Tongue (tissue), 1 donor: ENCODE measurements at regions not wholly inside any gene's neighbourhood (a gene's known extent, or its start where the extent isn't known, plus 50 kb on each side); places are given as distances from the start of the nearest gene placed in this dataset.

ENCODE experiments used
- DNase-seq: peaks from one replicate; pipeline ENCODE4 v3.0.0-alpha.2; 2015

DNA sequence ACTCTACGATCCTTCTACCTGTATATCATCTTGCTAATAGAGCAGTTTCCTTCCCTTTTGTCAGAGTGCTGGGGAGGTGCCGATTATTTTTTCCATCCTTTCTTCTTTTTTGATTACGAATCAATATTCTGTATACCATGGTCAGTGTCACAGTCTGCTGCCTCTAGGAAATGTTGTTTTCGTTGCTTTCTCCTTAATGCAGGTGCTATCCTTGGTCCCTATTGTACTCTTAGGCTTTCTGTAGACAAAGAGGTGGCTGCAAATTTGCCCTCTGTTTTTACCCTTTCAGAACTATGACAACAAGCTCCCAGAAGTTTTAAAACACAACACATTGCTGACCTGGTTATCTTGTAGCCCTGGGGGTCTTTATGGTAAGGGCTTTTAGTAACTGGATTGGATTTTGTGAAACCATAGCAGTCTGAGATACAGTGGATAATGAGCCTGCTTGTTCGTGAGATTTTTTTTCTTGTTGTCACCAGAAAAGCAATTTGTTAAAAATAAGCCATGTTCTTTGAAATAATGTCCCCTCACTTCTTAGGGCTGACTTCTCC lies 430.3 kb upstream of the TPM1 start:
- no peak for DNase-seq

DNA sequence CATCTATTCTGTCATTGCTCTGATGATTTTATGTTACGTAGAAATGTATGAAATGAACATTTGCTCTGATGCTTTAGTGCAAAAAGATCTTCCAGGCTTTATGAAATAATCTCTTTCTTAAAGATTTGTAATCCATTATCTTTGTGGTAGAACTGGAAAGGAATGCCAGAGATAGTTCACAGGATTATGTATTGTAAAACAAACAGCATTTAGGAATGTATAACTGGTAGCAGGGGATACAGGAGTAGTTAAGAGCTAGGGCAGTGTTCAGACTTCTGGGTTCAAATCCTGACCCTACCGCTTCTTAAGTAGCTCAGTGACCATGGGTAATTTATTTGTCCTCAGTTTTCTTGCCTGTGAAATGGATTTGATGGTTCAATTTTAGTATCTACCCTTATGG lies 429.8 kb upstream of the TPM1 start:
- DNase-seq: no peak

DNA sequence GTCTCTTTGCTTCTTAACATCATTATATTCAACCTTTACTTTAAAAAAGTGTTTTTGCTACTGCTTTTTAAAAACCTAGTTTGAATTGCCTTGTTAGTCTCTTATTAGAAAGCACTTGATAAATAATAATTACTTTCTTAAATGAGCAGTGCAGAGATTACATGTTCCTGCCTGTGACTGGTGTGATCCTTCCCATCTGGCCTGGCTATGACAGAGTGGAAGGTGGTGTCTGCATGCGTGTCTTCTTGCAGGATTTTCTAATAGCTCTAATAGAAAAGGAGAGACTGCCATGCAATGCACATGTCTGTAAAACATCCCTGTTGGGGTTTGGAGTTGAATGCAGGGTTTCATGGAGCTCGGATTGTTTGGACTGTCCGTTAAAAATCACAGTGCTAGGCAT lies 425.8 kb upstream of the TPM1 start:
- DNase-seq: no peak

DNA sequence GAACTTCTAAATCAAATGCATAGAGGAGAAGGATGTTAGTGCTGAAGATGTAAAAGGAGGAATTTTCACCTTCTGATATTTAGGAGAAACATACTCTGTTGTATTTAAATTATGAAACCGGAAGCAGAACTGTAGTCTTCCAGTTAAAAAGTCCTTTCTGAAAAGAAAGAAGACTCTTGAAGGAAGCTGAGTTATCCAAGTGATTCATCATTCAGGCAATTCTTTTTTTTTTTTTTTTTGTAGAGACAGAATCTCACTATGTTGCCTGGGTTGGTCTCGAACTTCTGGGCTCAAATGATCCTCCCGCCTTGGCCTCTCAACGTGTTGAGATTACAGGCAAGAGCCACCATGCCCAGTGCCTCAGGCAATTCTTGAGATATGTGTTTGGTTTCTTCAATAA lies 424.8 kb upstream of the TPM1 start:
- DNase-seq: no peak

DNA sequence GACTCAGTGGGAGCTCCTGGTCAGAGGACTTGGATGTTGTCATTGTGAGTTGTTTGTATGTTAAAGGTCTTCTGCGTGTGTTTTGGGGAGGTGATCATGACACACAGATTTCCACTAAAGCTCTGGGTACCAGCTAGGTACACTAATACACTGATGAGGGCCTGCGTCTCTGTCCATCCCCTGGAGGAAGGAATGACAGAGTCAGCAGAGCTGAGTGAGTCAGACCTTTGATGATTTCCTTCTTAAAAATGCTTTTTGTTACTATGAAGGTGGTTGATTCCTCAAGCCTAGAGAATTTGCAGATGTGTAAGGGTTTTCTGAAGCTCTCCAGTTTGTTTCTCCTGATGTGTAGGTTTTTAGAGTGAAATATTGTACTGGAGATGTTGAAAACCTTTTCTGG lies 424.1 kb upstream of the TPM1 start:
- DNase-seq: no peak

DNA sequence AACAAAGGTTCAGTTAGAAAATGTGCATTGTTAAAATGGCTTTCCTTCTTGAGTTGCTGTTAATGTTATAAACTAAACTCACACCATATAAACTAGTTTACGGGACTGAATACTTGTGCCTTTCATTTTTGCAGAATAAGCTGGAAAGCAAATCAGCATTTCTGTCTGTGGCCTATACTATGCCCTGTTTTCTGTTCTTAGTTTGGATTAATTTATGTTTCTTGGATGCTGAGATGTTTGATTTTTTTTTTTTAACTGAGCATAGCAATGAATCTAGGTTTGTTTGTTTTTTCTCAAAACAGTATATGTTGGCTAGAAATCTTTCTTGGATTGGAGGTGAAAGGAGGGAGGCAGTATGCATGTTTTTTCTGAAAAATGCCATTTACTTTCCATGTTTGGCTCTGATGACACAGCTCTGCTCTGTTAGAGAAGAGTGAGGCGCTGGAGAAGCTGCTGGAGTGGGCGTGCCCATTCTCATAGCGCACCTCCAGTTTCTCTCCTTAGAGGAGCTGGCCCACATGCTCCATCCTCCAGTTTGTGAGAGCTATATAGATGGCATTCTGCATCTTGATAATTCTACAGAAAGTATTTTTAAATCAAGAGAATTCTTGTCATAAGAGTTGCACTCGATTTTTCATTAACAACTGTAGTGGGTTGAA lies 423.6 kb upstream of the TPM1 start:
- peak; percentile 32 for DNase-seq

DNA sequence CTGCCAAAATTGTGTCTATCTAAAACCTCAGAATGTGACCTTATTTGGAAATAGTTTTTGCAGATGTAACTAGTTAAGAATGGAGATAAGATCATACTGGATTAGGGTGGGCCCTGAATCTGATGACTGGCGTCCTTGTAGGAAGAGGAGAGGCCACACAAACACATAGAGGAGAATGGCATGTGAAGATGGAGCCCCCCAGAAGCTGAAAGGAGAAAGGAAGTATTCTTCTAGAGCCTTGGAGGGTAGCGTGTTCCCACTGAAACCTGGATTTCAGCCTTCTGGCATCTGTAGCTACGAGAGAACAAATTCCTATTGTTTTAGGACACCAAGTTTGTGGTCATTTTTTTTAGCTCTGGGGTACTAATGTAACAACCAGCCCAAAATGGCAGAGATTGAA lies 423.0 kb upstream of the TPM1 start:
- no peak for DNase-seq

DNA sequence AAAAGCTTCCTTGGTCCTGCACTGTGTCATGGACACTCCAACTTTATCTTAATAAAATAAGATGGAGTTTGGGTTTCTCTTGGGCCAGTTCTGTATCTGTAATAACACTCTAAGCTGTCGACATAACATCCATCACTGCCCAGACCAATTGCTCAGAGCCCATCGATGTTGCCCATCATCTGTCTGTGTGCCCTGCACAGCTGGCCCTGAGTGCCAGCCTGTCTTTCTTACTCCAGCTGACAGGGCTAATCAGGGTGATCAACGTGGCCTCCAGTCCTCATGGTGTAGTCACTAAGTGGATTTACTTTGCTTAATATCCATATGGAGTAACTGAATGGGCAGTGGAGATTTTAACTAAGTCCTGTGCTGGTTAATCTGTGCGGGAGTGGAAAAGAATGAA lies 419.8 kb upstream of the TPM1 start:
- DNase-seq: peak; percentile 40

DNA sequence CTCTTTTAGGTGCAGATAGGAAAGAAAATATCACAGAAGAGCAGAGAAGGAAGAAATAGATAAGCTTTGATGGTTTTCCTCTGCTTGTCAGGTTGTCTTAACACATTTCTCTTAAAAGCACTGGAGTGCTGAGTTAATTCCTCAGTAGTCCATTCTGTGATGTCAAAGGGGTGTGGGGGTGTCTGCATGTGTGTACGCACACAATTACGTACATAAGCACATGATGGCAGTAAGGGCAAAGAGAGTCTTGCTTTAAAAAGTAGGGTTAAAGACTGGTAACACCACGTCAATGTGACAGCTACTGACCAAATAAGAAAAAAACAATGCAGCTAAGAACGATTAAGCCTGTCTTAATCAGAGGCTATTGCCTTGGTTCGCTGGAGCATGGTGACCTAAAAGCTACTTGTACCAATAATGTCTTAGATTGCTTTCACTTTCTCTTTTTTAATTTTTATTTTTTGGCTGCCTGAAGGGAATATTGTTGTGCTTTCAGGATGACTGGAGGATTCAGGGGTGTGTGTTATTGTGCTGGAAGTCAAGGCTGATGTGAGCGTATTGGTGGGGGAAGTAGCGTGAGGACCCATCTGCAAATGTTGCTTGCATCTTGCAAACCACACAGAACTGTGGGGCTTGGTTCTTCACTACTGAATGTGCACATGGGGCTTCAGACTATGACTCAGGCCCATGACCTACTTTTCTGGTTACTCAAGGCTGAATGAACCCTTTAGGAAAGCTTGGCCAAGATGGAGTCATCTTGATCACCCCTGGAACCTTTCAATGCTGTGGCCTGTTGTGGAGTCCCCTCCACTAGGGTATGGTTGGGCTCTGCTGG lies 417.8 kb upstream of the TPM1 start:
- DNase-seq: no peak

DNA sequence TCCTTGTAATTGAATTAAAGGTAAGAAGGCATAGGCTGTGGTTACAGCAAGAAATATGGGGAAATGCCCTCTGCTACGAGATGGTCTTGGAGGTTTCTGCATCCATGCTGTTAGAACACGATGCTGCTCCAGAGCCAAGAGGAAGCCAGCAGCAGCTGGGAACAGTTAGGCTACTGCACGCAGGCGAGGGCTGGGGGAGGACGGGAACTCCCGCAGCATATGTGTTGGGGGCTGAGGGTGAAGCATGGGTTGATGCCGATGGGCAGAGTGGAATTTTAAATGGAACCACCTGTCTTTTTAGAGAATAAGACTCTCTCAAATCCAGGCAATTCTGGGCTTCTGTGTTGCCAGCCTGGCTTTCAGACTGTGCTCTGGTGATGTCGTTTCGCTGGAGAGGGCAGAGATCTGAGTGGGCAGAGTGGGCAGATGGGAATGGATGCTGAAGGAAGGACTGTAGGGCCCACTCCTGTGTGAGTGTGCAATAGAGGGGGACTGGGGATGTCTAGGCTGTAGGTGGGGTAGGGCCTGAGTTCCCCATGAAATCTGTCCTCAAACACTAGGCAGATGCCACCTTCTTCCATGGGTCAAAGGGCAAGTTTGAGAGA lies 417.0 kb upstream of the TPM1 start:
- peak; percentile 75 for DNase-seq

DNA sequence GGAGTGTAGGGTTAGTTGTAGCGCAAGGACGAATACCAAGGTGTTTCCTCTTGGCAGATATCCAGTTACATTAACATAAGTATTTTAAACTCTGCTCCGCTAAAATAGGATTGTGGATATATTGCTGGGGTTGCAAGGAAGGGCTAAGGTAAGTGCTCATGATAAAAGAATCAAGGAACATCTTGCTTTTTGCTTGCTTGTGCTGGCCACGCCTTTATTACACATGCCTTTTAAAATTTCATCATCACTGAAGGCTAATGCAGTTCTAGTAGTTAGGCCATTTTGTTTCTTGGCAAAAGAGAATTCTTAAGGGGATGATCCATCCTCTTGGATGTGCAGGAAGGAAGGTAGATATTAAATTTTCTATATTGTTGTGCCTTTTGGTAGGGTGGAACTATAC lies 415.6 kb upstream of the TPM1 start:
- no peak for DNase-seq

DNA sequence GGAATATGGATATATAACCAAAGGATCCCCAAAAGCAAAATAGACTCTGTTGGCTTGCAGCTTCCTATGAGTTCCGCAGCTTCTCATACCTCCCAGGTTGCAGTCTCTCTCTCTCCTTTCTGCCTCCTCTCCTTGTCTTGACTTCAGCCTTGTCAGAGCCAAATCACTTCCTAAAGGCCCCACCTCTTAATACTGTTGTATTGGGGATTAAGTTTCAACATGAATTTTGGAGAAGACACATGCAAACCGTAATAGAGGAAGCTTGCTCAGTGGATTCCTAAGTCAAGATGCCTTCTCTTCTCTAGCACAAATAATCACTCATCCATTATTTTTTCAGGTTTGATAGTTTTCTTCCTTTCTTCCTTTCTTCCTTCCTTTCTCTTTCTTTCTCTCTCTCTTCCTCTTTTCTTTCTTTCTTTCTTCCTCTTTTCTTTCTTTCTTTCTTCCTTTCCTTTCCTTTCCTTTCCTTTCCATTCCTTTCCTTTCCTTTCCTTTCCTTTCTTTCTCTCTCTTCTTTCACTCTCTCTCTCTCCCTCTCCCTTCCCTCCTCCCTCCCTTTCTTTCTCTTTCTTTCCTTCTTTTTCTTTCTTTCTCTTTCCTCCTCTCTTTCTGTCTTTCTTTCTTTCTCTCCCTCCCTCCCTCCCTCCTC lies 411.3 kb upstream of the TPM1 start:
- DNase-seq: no peak

DNA sequence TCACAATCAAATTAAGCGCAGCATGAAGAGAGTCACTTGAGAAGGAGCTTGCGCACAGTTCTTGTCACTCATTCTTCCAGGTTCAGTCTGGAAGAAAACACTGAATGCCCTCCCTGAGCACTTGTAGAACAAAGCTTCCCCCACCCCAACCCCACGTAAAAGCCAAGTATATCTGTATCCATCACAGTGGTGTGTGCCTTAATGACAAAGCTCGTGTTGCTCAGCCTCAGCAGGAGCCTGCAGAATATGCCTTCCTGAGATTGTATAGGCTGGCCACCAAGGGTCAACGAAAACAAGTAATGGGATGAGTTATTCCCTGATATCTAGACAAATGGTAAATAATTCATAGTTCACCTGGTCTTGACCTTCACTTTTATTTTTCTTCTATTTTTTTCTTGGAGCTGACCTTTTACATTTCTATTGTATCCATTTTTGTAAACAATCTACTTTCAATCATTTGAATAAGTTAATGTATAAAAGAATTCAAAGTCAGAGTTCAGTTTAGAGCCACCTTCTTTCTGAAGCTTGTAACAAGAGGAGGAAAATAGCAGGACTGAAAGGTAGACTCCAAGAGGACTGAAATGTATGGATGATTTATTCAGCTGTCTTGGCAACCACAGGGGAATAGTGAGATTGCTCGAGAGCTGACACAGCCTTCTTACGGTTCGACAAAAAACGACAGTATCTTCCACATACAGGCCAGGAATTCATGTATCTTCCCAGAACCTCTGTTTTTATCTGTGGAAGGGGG lies 405.5 kb upstream of the TPM1 start:
- no peak for DNase-seq

DNA sequence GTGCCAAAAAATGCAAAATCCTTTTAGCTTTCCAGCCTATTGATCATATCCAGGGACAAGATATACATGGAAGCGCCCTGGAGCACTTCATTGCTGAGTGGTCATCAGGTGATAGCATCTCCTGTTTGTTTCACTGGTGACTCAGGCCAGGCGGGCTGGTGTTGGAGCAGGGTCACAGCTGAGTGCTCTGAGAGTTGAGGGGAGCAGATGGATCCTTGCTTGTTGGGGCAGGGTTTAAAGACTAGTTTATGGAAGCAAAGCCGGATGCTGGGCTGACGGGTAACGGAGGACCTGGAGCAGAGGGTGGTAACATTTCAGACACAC lies 405.0 kb upstream of the TPM1 start:
- DNase-seq: no peak

DNA sequence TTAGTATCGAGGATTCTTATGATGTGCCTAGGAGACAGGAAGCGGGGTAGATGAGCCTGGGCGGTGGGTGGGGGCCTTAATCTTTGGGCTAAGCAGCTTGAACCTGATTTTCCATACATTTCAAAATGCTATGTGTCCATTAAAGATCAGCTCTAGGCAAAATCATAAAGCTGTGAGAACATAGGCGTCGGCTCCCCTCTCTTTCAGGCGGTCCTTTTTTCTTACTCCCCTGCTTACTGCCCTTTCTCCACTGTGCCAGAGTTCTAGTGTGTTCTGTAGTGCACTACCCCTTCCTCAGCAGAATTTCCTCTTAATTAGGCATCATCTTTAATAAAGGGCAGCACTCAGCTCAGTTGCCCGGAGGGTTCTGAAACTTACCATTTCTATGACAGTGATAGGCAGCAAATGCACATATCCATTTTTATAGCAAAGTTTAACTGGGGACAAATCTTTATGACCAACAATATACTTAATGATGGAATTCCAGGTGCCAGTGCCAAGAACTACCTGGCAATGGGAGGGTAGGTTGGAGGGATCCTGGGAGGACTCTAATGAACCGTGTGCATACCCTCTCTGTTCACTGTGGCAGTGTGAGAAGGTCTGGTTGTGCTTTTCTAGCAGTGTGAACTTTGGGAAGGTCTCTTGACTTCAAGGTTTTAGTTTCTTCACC lies 404.5 kb upstream of the TPM1 start:
- no peak for DNase-seq

DNA sequence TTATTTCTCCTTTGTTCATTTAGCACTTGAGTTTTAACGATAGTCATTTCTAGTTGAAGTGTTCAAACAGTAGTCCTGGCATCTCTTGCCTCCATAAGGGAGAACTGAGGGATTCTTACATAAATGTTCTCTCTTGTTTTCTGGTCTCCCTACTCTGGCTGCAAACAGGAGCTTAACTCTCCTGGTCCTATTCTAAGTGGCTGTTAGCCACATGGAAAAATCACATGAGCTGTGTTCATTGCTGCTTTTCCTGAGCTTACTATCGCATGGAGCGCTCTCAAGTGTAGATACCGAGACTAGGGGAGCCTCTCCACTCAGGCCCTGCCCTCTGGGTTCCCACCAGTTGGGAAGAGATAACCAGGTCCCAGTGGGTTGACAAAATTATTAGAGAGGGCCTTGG lies 403.1 kb upstream of the TPM1 start:
- no peak for DNase-seq

DNA sequence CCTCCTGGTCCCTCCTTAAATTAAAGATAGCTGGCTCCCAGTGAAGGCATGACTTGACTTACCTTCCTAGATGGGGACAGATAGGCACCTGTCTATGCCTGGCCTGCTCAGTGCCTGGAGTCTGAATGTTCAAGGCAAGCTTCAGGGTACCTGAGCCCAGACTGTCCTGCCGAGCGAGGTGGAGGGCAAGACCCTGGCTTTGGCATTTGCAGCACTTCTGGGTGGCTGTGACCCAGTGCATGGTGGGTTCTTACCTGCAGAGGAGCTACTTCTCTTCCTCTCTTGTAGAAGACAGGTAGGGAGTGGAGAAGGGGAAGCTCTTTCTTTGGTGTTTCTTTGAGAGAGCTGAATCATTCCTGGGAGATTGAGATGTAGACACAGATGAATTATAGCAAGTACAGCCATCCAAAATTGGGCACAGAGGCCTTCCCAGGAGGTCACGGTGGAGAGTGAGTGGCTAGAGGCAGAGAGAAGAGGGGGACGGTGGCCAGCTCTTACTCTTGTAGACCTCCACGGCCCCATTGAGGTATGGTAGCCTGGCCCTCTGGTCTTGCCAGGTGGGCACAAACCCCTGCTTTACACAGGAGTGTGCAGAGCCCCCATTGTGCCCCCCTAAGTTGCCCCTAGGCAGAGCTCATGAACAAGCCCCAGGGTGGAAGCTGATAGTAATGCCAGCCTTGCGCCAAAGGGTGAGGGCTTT lies 402.5 kb upstream of the TPM1 start:
- no peak for DNase-seq

DNA sequence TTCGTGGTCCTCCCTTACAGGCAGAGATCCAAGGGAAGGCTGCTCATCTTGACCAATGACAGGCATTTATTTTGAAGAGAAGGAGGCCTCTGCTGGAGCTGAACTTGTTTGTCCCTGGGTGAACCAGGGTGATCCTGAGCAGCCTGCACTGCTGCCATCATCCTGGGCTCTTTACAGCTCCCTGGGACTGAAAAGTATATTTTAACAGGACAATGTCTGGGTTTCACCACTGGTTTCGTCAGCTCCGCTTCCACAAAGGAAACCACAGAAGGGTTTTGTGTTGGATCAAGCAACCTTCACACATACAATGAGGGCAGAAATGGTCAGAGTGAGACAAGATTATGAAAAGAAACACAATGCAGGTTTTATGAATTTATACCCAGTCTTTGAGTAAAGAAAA lies 400.7 kb upstream of the TPM1 start:
- DNase-seq: no peak

DNA sequence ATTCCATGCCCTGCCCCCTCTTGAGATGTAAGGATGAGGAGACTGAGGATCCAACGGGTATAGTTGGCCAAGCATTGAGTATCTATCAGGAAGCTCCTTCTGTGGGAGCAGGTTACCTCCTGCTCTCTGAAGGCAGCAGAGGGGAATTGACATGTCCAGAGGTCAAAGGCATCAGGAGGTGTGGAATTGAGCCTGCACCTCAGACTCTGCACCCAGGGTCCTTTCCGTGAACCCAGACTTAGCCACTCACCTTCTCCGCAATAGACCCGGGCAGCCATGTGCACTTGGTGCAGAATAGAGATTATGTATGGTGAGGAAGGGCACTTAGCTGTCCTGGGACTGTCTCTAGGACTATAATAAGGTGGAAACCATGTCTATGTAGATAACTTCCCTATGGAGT lies 399.0 kb upstream of the TPM1 start:
- no peak for DNase-seq

DNA sequence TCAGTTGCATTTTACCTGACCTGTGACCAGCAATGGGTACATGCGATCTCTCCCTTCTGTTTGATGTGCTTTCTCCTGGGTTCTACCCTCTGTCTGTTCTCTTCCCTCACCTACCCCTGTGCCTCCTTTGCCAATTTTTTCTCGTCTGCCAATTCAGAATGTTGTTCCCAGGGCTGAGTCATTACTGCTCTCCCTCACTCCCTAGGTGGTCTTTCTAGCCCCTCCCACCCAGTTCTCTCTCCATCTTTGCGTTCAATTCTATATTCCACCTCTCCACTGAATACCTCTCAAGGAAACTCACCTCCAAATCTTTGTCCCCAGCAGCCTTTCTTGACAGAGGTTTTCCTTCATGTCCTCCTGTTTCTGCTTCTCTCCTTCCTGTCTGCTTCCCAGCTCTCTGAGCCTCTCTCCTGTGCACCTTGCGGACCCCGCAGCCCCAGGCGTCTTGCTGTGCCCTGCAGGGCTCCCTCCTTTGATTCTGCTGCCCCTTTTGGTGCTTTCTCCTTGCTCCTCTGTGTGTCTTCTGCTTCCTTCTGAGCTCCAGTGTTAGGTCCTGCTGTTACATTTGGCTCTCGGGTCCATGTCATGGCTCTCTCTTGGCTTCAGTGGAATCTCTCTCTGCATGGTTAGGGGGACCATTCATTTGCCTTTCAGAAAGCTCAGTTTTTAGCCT lies 398.2 kb upstream of the TPM1 start:
- no peak for DNase-seq
